Activated naive CD4-positive, alpha-beta T cell treated with anti-CD3 and anti-CD28 coated beads for 36 hours (primary cell): ENCODE measurements at regions not wholly inside any gene's neighbourhood (a gene's known extent, or its start where the extent isn't known, plus 50 kb on each side); places are given as distances from the start of the nearest gene placed in this dataset.
"Not testable (repeated sequence)": the region's sequence is repeated elsewhere in the genome, so short reads cannot be mapped to it uniquely, and the experiment has no call there.

ENCODE experiments used
- CTCF ChIA-PET: fragments of 350-600 bp; sonication (Branson Sonifier 250); formaldehyde crosslinking; loops from one replicate; lab custom pipeline; 2021; ENCODE audit warnings: antibody characterized with exemption; lab: Charles Lee
- DNase-seq: peaks from one replicate; pipeline ENCODE4 v3.0.0-alpha.2; 2020
- H3K27ac Mint-ChIP-seq: one replicate; pipeline ENCODE4 v1.8.0; 2021; ENCODE audit warnings: mild to moderate bottlenecking, mixed read lengths
- H3K27me3 Mint-ChIP-seq: one replicate; pipeline ENCODE4 v1.8.0; 2021; ENCODE audit warnings: low read depth, mixed read lengths
- H3K36me3 Mint-ChIP-seq: one replicate; pipeline ENCODE4 v1.8.0; 2021; ENCODE audit warnings: low read depth, mixed read lengths
- H3K4me1 Mint-ChIP-seq: one replicate; pipeline ENCODE4 v1.8.0; 2021; ENCODE audit warnings: low read depth, mixed read lengths
- H3K4me3 Mint-ChIP-seq: one replicate; pipeline ENCODE4 v1.8.0; 2021; ENCODE audit warnings: mild to moderate bottlenecking, moderate library complexity, mixed read lengths
- H3K9me3 Mint-ChIP-seq: one replicate; pipeline ENCODE4 v1.8.0; 2021; ENCODE audit warnings: mixed read lengths
- intact Hi-C: fragments of 100-400 bp; cut with micrococcal nuclease; formaldehyde crosslinking; loops from one replicate; pipeline ENCODE4 v1.15.1; 2023

DNA sequence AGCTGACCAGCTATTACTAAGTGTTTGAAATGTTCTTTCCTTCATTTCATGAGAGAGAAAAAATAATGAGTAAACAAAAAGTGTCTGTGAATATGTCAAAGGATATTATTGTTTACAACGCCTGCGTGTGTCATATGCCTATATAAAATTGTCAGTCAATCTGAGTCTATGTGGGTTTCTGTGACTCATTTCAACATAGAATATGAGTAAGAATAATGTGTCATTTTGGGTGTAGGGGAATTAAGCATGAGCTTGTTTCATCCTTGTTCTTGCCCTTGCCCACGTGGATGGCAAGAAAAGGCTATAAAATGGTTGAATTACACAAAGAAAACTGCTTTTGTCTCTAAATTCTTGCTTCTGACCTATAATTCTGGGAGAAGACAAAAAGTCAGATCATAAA lies 466.0 kb downstream of the PTH2R start:
- no peak for DNase-seq
- intact Hi-C loops = no loop called here
- H3K27me3 Mint-ChIP-seq = no peaks in the 10 kb centered on the region
- CTCF ChIA-PET = no interaction called here
- no peaks in the 10 kb centered on the region for H3K4me1 Mint-ChIP-seq
- no peak overlapping the region for H3K4me3 Mint-ChIP-seq
- H3K9me3 Mint-ChIP-seq = no peaks in the 10 kb centered on the region
- H3K36me3 Mint-ChIP-seq = no peaks in the 10 kb centered on the region
- no peak overlapping the region for H3K27ac Mint-ChIP-seq

GRCh38 chr2:208879666-208880065 lies 473.1 kb downstream of the PTH2R start:
- H3K9me3 Mint-ChIP-seq = no peaks in the 10 kb centered on the region
- H3K27ac Mint-ChIP-seq = no peak overlapping the region
- CTCF ChIA-PET = no interaction called here
- H3K36me3 Mint-ChIP-seq = no peaks in the 10 kb centered on the region
- no peak for DNase-seq
- H3K27me3 Mint-ChIP-seq = no peaks in the 10 kb centered on the region
- H3K4me1 Mint-ChIP-seq = no peaks in the 10 kb centered on the region
- H3K4me3 Mint-ChIP-seq = no peak overlapping the region
- intact Hi-C loops = no loop called here

GRCh38 chr2:208880171-208880570 lies 473.6 kb downstream of the PTH2R start:
- Mint-ChIP-seq H3K4me3 (no peak overlapping the region), H3K4me1 (no peaks in the 10 kb centered on the region), H3K27ac (no peak overlapping the region), H3K36me3 (no peaks in the 10 kb centered on the region), H3K9me3 (no peaks in the 10 kb centered on the region), H3K27me3 (no peaks in the 10 kb centered on the region)
- DNase-seq = no peak
- CTCF ChIA-PET = no interaction called here
- intact Hi-C loops = no loop called here

GRCh38 chr2:208890486-208890885 lies 483.9 kb downstream of the PTH2R start:
- H3K36me3 Mint-ChIP-seq = no peaks in the 10 kb centered on the region
- H3K27me3 Mint-ChIP-seq = peaks cover 5% of the 10 kb centered on the region
- no peak overlapping the region for H3K4me3 Mint-ChIP-seq
- intact Hi-C loops = no loop called here
- H3K27ac Mint-ChIP-seq = no peak overlapping the region
- H3K4me1 Mint-ChIP-seq = no peaks in the 10 kb centered on the region
- DNase-seq = no peak
- CTCF ChIA-PET = no interaction called here
- peaks cover 2% of the 10 kb centered on the region for H3K9me3 Mint-ChIP-seq

DNA sequence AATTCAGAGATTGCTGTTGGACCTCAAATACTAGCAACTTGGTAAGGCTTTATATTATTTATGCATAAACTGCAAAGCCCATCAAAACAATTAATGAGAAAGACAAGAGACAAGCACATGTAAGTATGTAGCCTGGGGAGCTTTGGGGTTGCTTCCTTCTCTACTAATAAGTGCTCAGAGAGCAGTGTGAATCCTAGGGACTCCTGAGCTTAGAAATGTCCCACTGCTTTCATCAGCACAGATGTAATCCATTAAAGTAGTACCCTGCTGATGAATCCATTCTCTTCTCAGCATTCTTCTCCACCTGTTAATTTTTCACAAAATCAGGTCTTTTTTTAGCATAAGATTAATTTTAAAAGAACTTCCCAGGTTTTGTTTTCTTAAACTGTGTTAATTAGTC lies 485.6 kb downstream of the PTH2R start:
- peaks cover 5% of the 10 kb centered on the region for H3K27me3 Mint-ChIP-seq
- DNase-seq = no peak
- H3K4me1 Mint-ChIP-seq = no peaks in the 10 kb centered on the region
- peaks cover 4% of the 10 kb centered on the region for H3K9me3 Mint-ChIP-seq
- H3K4me3 Mint-ChIP-seq = no peak overlapping the region
- H3K27ac Mint-ChIP-seq = no peak overlapping the region
- CTCF ChIA-PET = no interaction called here
- no peaks in the 10 kb centered on the region for H3K36me3 Mint-ChIP-seq
- intact Hi-C loops = no loop called here

- Mint-ChIP-seq H3K36me3 (no peaks in the 10 kb centered on the region), H3K27me3 (no peaks in the 10 kb centered on the region), H3K4me1 (no peaks in the 10 kb centered on the region), H3K9me3 (peaks cover 8% of the 10 kb centered on the region), H3K4me3 (no peak overlapping the region), H3K27ac (no peak overlapping the region)
- DNase-seq = no peak
- intact Hi-C loops = no loop called here
- CTCF ChIA-PET = interaction anchor here (0.7 kb wide), 1 partner anchor 16 kb away, joined by 3 read pairs; no protein-coding TSS in a partner anchor
Measured at GRCh38 chr2:208906330-208906729, 499.7 kb downstream of the PTH2R start.

DNA sequence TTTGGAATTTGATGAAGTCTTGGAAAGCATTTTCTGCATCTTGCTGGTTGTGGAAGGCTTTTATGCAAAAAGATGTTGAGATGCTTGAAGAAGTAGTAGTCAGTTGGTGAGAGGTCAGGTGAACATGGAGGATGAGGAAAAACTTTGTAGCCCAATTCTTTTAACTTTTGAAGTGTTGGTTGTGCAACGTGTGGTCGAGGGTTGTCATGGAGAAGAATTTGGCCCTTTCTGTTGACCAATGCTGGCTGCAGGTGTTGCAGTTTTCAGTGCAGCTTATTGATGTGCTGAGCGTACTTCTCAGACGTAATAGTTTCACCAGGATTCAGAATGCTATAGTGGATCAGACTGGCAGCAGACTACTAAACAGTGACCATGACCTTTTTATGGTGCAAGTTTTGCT lies 508.4 kb upstream of the MAP2 start:
- H3K36me3 Mint-ChIP-seq = no peaks in the 10 kb centered on the region
- H3K9me3 Mint-ChIP-seq = peaks cover 5% of the 10 kb centered on the region
- intact Hi-C loops = no loop called here
- DNase-seq = no peak
- no peaks in the 10 kb centered on the region for H3K4me1 Mint-ChIP-seq
- no peaks in the 10 kb centered on the region for H3K27me3 Mint-ChIP-seq
- no peak overlapping the region for H3K27ac Mint-ChIP-seq
- CTCF ChIA-PET = no interaction called here
- H3K4me3 Mint-ChIP-seq = no peak overlapping the region

GRCh38 chr2:208916881-208917280 lies 507.0 kb upstream of the MAP2 start:
- Mint-ChIP-seq H3K27me3 (no peaks in the 10 kb centered on the region), H3K36me3 (no peaks in the 10 kb centered on the region), H3K27ac (no peak overlapping the region), H3K4me3 (no peak overlapping the region), H3K9me3 (peaks cover 10% of the 10 kb centered on the region), H3K4me1 (no peaks in the 10 kb centered on the region)
- CTCF ChIA-PET = no interaction called here
- no peak for DNase-seq
- intact Hi-C loops = no loop called here

GRCh38 chr2:208921358-208921757 lies 502.5 kb upstream of the MAP2 start:
- CTCF ChIA-PET, H3K27ac Mint-ChIP-seq, H3K27me3 Mint-ChIP-seq, intact Hi-C loops, H3K4me3 Mint-ChIP-seq, DNase-seq, H3K4me1 Mint-ChIP-seq, H3K36me3 Mint-ChIP-seq: not testable (repeated sequence)
- peaks cover 17% of the 10 kb centered on the region for H3K9me3 Mint-ChIP-seq

- DNase-seq = no peak
- Mint-ChIP-seq H3K4me3 (no peak overlapping the region), H3K27me3 (no peaks in the 10 kb centered on the region), H3K9me3 (peaks cover 6% of the 10 kb centered on the region), H3K4me1 (no peaks in the 10 kb centered on the region), H3K36me3 (no peaks in the 10 kb centered on the region), H3K27ac (no peak overlapping the region)
- intact Hi-C loops = no loop called here
- CTCF ChIA-PET = no interaction called here
Measured at GRCh38 chr2:208927867-208928266, 496.0 kb upstream of the MAP2 start.

DNA sequence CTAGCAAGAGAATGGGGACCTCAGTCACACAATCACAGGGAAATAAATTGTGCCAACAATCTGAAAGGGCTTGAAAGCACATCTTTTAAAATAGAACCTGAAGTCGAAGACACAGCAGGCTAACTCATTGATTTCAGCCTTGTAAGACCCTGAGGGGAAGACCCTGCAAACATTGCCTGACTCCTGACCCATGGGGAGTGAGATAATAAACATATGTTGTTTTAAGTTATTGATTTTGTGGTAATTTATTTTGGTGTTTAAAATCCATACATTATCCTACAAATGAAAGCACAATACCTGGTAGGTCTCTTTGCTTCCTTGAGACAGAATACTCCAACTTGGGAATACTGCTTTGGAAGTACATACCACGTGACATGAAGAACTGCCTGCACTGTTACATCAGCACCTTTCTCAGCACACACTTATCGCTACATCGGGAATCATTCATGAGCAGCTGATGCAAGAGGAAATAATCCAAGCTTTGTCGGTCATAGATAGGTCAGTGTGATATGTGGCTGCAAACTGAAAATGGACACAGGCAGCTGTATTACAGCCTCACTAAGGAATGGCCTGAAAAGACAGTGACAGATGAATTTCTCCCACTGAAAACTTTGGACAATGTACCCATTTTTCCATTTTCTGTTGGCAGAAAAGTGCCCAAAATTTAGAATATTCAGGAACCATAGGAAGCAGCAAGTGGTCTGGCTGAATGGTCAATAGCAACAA lies 494.5 kb upstream of the MAP2 start:
- Mint-ChIP-seq H3K4me3 (no peak overlapping the region), H3K4me1 (no peaks in the 10 kb centered on the region), H3K27ac (no peak overlapping the region), H3K9me3 (no peaks in the 10 kb centered on the region), H3K36me3 (no peaks in the 10 kb centered on the region), H3K27me3 (no peaks in the 10 kb centered on the region)
- intact Hi-C loops = no loop called here
- no peak for DNase-seq
- CTCF ChIA-PET = no interaction called here

- Mint-ChIP-seq H3K27ac (no peak overlapping the region), H3K4me3 (no peak overlapping the region), H3K36me3 (no peaks in the 10 kb centered on the region), H3K4me1 (no peaks in the 10 kb centered on the region), H3K27me3 (no peaks in the 10 kb centered on the region), H3K9me3 (no peaks in the 10 kb centered on the region)
- CTCF ChIA-PET = no interaction called here
- intact Hi-C loops = no loop called here
- DNase-seq = no peak
Measured at GRCh38 chr2:208929894-208930427, 493.9 kb upstream of the MAP2 start.

DNA sequence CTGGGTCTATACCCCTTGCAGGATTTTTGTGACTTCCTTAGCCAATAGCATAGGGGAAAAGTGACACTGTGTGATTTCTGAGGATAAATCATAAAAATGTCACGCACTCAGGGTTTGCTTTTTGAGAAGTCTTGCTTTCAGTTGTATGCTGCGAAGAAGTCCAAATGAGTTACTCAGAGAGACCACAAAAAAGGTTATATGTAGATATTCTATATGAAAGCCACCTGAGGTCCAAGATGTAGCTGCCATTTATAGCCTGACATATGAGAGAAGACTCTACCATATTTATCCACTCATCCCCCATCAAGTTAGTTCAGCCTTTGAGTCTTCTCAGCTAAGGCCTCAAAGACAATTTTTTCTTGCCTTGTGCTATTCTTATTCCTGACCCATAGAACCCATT lies 488.3 kb upstream of the MAP2 start:
- no peak overlapping the region for H3K4me3 Mint-ChIP-seq
- no peaks in the 10 kb centered on the region for H3K36me3 Mint-ChIP-seq
- H3K27me3 Mint-ChIP-seq = no peaks in the 10 kb centered on the region

More for the DNA sequence above, 488.3 kb upstream of the MAP2 start:
- Mint-ChIP-seq H3K27ac (no peak overlapping the region), H3K4me1 (no peaks in the 10 kb centered on the region), H3K9me3 (no peaks in the 10 kb centered on the region)
- no peak for DNase-seq
- CTCF ChIA-PET = no interaction called here
- intact Hi-C loops = no loop called here
